ENCODE measurements at regions not wholly inside any gene's neighbourhood (a gene's known extent, or its start where the extent isn't known, plus 50 kb on each side); places are given as distances from the start of the nearest gene placed in this dataset.

- peaks cover 25% of the 10 kb centered on the region for H3K27me3 Mint-ChIP-seq (ENCODE audit: low read depth)
- H3K36me3 Mint-ChIP-seq, result no peaks in the 10 kb centered on the region
- TF ChIP-seq CTCF (IDR thresholded peaks at IDR 0.05; ENCODE audit: unreplicated experiment), result no peak
- no peak for DNase-seq (ENCODE audit: low spot score in 2 of 2, unreplicated experiment in 2 of 2)
- peaks cover 9% of the 10 kb centered on the region for H3K4me1 Mint-ChIP-seq
- no peak overlapping the region for H3K27ac Mint-ChIP-seq
- no peak overlapping the region for H3K4me3 Mint-ChIP-seq
- H3K9me3 Mint-ChIP-seq, result peaks cover 3% of the 10 kb centered on the region
These were observed 115.1 kb downstream of the RASGEF1B start for GRCh38 chr4:81356621-81357020.

- no peak for TF ChIP-seq CTCF (IDR thresholded peaks at IDR 0.05; ENCODE audit: unreplicated experiment)
These were observed 116.6 kb downstream of the RASGEF1B start for GRCh38 chr4:81355136-81355535.

GRCh38 chr4:81353861-81354260 is 117.8 kb downstream of the RASGEF1B start:
- H3K9me3 Mint-ChIP-seq, result peaks cover 3% of the 10 kb centered on the region
- H3K27me3 Mint-ChIP-seq (ENCODE audit: low read depth), result peaks cover 19% of the 10 kb centered on the region
- no peak overlapping the region for H3K27ac Mint-ChIP-seq
- no peak overlapping the region for H3K4me3 Mint-ChIP-seq
- peaks cover 20% of the 10 kb centered on the region for H3K4me1 Mint-ChIP-seq
- H3K36me3 Mint-ChIP-seq, result no peaks in the 10 kb centered on the region
- TF ChIP-seq CTCF (IDR thresholded peaks at IDR 0.05; ENCODE audit: unreplicated experiment), result no peak
- no peak for DNase-seq (ENCODE audit: low spot score in 2 of 2, unreplicated experiment in 2 of 2)

More at GRCh38 chr4:81355136-81355535, 116.6 kb downstream of the RASGEF1B start:
- no peaks in the 10 kb centered on the region for H3K36me3 Mint-ChIP-seq
- DNase-seq (ENCODE audit: low spot score in 2 of 2, unreplicated experiment in 2 of 2), result no peak
- H3K27me3 Mint-ChIP-seq (ENCODE audit: low read depth), result peaks cover 21% of the 10 kb centered on the region
- H3K4me1 Mint-ChIP-seq, result peaks cover 20% of the 10 kb centered on the region
- no peak overlapping the region for H3K4me3 Mint-ChIP-seq
- no peak overlapping the region for H3K27ac Mint-ChIP-seq
- H3K9me3 Mint-ChIP-seq, result peaks cover 3% of the 10 kb centered on the region

GRCh38 chr4:81352446-81352835 is 119.3 kb downstream of the RASGEF1B start:
- Mint-ChIP-seq H3K36me3 (no peaks in the 10 kb centered on the region), H3K4me1 (peaks cover 26% of the 10 kb centered on the region)
- DNase-seq (ENCODE audit: low spot score in 2 of 2, unreplicated experiment in 2 of 2), result no peak

GRCh38 chr4:81351654-81352445 is 119.9 kb downstream of the RASGEF1B start:
- peak overlapping the region; percentile 22 for H3K4me3 Mint-ChIP-seq

More at GRCh38 chr4:81352446-81352835, 119.3 kb downstream of the RASGEF1B start:
- no peak overlapping the region for H3K4me3 Mint-ChIP-seq
- no peak overlapping the region for H3K27ac Mint-ChIP-seq
- H3K9me3 Mint-ChIP-seq, result peaks cover 3% of the 10 kb centered on the region
- TF ChIP-seq CTCF (IDR thresholded peaks at IDR 0.05; ENCODE audit: unreplicated experiment), result no peak
- H3K27me3 Mint-ChIP-seq (ENCODE audit: low read depth), result peaks cover 10% of the 10 kb centered on the region

More at GRCh38 chr4:81351654-81352445, 119.9 kb downstream of the RASGEF1B start:
- peaks cover under 1% of the 10 kb centered on the region for H3K9me3 Mint-ChIP-seq
- H3K4me1 Mint-ChIP-seq, result peaks cover 26% of the 10 kb centered on the region
- peak overlapping the region; percentile 32 for H3K27ac Mint-ChIP-seq
- no peaks in the 10 kb centered on the region for H3K36me3 Mint-ChIP-seq
- peak; percentile 93 for TF ChIP-seq CTCF (IDR thresholded peaks at IDR 0.05; ENCODE audit: unreplicated experiment)
- H3K27me3 Mint-ChIP-seq (ENCODE audit: low read depth), result peaks cover 8% of the 10 kb centered on the region
- peak; percentile 33 to 80 for DNase-seq (ENCODE audit: low spot score in 2 of 2, unreplicated experiment in 2 of 2)

All from mesothelial cell of epicardium (in vitro differentiated cells).